Right ventricle myocardium inferior (tissue), 1 donor: ENCODE measurements at regions not wholly inside any gene's neighbourhood (a gene's known extent, or its start where the extent isn't known, plus 50 kb on each side); places are given as distances from the start of the nearest gene placed in this dataset.

Source experiments
- ATAC-seq: fragments of 200-7000 bp; cut with Tn5 transposase; one replicate; pipeline ENCODE4 v1.9.1; 2020; ENCODE audit warnings: mild to moderate bottlenecking, moderate library complexity
- DNase-seq: peaks from one replicate; pipeline ENCODE4 v3.0.0; 2021; ENCODE audit errors: missing footprints
- intact Hi-C: fragments of 100-400 bp; cut with DNase I; formaldehyde crosslinking; loops from one replicate; pipeline ENCODE4 v1.11.0; 2022
- donor health status: DM: no; HTN: yes; CAD: no; lungs with severe emphysema.

DNA sequence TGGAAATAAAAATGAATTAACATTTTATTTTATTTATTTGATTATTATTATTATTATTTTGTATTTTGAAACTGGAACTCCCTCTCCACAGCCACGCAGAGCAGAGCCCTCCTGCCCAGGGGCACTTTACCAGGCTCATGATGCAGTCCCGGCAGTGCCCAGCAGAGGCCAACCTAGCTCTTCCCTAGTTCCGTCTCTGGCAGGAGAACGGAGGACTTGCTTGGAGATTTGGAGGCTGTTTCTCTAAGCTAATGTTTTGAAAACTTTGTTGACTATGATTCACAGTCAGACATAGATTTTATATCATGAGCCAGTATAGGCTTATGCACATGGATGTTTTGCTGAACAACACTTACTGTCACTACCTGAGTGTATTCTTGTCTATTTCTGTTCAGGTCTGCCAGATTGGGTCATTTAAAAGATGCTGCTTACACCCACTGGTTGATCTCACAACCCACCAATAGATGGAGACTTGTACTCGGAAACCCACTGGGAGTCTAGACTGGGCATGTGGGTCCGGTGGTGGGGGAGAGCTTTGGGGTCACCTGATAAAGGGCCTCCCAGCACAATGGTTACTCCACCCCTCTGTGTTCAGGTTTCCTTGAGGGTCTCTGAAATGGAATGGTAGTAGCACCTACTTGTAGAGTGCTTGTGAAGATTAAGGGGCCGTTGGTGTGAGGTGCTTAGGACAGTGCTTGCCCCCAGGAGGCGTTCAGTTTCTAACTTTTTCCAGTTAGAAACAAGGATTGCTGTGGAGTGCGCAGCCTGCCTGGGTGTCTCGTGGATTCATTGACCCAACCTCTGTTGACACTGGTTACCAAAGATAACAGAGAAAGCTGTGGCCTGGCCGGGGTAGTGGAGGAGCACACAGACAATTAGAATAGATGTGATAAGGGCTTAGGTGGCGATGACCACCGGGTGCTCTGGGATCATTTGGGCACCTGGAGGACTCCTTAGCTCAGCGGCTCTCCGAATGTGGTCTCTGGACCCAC, 177.3 kb downstream of the HAUS1 start:
- peak; percentile 78 for DNase-seq
- ATAC-seq: peak; percentile 79
- intact Hi-C loops: loop anchor here (1.0 to 10.0 kb wide), 4 partner anchors 143 to 376 kb away; partner anchors contain the start of gene LOXHD1

GRCh38 chr18:46282177-46282570, 178.0 kb downstream of the HAUS1 start:
- DNase-seq: no peak
- ATAC-seq: no peak

GRCh38 chr18:46282646-46283045, 178.5 kb downstream of the HAUS1 start:
- ATAC-seq (no peak), DNase-seq (no peak)
- intact Hi-C loops: loop anchor here (5.0 to 10.0 kb wide), 2 partner anchors 142 to 375 kb away; partner anchors contain the start of gene LOXHD1

More at GRCh38 chr18:46282177-46282570, 178.0 kb downstream of the HAUS1 start:
- intact Hi-C loops: loop anchor here (5.0 to 10.0 kb wide), 2 partner anchors 143 to 375 kb away; partner anchors contain the start of gene LOXHD1

DNA sequence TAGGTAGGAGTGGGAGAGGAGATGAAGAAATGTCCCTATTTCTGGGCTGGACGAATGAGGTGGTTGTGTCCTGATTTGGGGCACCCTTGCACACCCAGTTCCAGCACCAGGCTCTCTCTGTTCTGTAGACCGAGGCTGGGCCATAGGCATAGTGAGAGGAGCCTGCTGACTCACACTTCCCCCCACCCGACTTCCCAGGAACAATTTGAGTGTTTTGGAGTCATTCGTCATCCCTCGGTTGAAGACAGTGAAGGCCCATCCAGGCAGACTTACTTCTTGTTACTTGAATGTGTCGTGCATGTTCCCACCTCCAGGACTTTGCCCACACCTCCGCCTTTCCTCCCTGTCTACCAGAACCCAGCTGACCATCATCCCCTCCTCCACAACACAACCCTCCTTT, 179.1 kb downstream of the HAUS1 start:
- DNase-seq: no peak
- intact Hi-C loops: loop anchor here (5.0 to 10.0 kb wide), 2 partner anchors 142 to 374 kb away; partner anchors contain the start of gene LOXHD1

DNA sequence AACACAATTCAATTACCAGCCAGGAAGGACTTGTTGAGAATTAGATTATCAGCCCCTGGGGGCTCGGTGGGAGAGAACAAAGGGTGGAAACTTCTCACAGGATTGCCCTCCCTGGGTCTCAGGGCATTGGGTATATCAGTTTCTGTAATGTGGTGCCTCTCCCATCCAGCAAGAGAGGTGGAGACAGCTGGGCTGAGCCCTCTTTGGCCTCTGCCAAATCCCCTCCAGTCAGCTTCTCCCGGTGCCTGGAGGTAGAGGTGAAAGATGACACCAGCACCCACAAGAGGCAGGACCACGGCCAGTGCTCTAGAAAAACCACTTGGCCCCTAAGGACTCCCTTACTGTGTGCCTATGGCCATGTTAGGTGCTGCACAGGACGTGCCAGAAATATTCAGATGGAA, 179.7 kb downstream of the HAUS1 start:
- intact Hi-C loops: loop anchor here (5.0 to 10.0 kb wide), 2 partner anchors 141 to 373 kb away; partner anchors contain the start of gene LOXHD1
- no peak for ATAC-seq
- DNase-seq: no peak

More for the DNA sequence above, 179.1 kb downstream of the HAUS1 start:
- ATAC-seq: no peak

GRCh38 chr18:46289463-46289862, 185.3 kb downstream of the HAUS1 start:
- DNase-seq (no peak), ATAC-seq (no peak)
- intact Hi-C loops: loop anchor here (10.0 kb wide), 1 partner anchor 135 kb away; no protein-coding TSS in a partner anchor

DNA sequence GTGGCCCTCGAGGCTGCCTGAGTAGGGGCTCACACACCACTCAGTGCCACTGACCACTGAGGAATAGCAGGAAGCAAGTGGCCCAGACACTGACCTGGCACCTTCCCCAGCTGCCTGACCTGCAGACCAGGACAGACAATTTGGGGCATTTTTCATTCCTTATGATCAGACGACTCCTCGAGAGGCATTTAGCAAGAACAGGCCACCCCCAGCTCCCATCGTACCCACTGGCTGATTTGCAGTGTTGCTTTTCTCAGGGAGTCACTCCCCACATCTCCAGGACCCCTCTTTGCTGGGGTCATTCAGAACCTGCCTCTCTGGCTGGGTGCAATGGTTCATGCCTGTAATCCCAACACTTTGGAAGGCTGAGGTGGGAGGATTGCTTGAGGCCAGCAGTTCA, 185.7 kb downstream of the HAUS1 start:
- no peak for ATAC-seq
- intact Hi-C loops: loop anchor here (10.0 kb wide), 1 partner anchor 135 kb away; no protein-coding TSS in a partner anchor

GRCh38 chr18:46290440-46291020, 186.3 kb downstream of the HAUS1 start:
- intact Hi-C loops: no loop called here
- DNase-seq (no peak), ATAC-seq (no peak)

More for the DNA sequence above, 185.7 kb downstream of the HAUS1 start:
- DNase-seq: no peak

DNA sequence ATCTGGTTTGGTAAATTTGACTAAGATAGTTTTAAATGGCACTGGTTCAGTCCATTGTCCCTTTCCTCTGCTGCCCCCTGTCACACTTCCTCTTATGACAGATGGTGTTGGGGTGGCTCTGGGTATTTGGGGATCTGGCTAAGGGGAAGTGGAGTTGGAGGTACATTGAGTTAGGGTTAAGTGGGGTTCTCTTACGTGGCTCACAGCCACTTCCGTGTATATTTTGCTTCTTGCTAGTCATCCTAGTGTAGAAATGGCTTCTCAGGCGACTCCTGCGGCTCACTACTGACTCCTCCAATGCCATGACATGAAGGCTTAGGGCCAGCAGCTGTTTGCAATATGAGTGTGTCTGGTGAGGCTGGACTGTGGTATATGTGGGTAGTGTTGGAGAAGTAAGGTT, 187.0 kb downstream of the HAUS1 start:
- intact Hi-C loops: no loop called here
- ATAC-seq (no peak), DNase-seq (no peak)

DNA sequence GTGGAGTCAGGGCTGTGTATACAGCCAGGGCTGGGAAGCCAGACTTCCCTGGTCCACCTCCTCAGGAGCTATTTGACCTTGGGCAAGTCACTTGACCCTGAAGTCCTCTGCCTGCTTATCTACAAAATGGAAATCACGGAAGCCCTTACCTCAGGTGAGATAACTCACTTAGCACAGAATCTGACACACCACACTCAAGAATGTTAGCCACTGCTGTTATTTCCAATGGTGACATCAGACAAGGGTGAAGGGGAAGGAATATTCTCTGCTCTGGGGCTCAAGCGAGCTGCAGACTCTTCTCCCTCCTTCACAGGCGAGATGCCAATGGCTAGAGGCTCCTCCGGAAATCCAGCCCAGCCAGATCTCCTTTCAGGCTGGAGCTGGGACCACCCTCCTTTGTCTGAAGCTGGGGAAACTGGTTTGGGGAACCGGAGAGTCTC, 189.6 kb downstream of the HAUS1 start:
- DNase-seq: no peak
- intact Hi-C loops: no loop called here
- no peak for ATAC-seq

DNA sequence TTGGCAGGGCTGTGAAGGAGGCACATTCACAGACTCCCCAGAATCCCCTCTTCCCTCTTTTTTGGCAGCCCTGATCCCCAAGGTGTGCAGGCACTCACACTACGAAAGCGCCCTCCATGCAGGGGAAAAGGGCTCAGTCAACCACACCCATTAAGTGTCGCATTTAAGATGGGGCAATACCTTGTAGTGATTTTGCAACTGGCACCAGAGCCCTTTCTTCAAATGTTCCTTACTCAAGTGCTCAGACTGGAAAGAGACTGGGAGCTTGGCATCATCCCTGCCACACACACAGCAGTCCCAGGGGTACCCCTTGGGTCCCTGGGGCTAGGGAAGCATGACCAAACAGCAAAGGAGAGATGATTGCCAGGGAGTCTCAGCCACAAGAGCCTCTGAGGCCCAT, 190.1 kb downstream of the HAUS1 start:
- intact Hi-C loops: no loop called here
- ATAC-seq (no peak), DNase-seq (no peak)

DNA sequence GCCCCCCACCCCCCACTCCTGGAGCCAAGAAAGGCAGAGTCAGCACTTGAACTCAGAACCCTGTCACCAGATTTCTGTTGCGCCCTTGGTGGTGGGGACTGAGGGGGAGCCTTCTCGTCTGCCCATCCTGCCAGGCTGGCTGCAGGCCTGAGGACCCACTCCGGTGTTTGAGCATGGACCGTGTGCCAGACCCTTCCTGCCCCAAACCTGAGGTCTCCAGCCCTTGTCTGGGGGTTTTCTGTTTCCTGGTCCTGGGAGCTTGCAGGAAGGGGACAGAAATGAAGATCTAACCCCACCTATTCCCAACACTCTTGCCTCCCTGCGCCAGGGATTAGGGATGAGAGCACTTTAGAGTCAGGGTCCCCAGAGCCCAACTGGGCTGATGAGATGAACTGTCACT, 190.6 kb downstream of the HAUS1 start:
- intact Hi-C loops: no loop called here
- ATAC-seq: no peak
- no peak for DNase-seq

DNA sequence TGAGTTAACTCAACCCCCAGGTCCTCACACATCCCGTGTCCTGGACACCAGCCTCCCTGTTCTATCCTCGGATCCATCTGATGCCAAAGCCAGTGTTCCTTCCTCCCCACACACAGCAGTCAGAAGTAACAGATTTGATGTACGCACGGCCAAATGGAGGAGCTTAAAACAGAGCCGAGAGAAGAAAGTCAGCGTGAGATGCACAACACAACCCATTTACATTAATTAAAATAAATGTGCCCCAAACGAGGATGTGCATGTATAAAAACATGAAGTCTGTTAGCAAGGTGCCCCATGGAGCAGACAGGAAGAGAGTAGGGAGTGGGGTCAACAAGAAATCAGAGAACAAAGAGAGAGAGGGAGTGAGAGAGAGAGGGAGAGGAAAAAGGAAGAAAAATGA, 191.2 kb downstream of the HAUS1 start:
- intact Hi-C loops: no loop called here
- no peak for ATAC-seq
- no peak for DNase-seq

DNA sequence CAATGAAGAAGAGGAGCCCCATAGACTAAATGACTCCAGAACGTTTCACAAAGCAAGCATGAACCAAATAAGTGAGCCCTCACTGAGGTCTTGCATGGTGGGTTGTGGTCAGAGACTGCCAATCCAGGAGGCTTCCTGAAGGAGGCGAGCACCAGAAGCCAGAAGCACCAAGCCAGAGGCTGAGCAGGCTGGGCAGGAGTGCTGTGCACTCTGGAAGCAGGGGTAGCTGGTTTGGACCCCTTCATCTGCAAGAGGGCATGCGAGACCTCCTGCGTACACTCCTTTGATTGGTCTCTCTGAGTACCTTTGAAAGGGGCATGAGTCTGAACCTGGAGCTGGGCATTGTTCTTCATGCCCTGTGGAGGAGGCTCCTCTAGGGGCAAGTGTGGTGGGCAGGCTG, 192.5 kb downstream of the HAUS1 start:
- no peak for DNase-seq
- intact Hi-C loops: no loop called here
- no peak for ATAC-seq

- no peak for ATAC-seq
- no peak for DNase-seq
- intact Hi-C loops: no loop called here
These were observed 192.9 kb downstream of the HAUS1 start for GRCh38 chr18:46297124-46297523.

DNA sequence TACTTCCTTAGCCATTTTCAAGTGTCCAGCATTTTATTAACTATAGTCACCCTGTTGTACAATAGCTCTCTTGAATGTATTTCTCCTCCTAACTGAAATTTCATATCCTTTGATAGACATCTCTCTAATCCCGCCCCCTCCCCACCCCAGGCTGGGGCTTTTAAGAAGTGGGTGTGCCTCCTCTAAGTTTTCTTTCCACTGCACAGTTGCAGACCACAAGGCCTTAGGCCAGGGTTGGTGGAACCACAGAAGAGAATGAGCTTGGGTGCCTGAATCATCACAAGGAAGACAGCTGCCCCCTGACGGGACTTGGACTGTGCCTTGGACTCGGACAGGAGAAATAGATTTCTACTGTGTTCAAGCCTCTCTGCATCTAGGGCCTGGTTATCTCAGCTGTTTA, 193.4 kb downstream of the HAUS1 start:
- no peak for DNase-seq
- no peak for ATAC-seq
- intact Hi-C loops: no loop called here

- ATAC-seq (no peak), DNase-seq (no peak)
- intact Hi-C loops: no loop called here
These were observed 194.3 kb downstream of the HAUS1 start for GRCh38 chr18:46298511-46298910.

GRCh38 chr18:46299465-46300008, 195.4 kb downstream of the HAUS1 start:
- no peak for ATAC-seq
- intact Hi-C loops: no loop called here
- DNase-seq: no peak

DNA sequence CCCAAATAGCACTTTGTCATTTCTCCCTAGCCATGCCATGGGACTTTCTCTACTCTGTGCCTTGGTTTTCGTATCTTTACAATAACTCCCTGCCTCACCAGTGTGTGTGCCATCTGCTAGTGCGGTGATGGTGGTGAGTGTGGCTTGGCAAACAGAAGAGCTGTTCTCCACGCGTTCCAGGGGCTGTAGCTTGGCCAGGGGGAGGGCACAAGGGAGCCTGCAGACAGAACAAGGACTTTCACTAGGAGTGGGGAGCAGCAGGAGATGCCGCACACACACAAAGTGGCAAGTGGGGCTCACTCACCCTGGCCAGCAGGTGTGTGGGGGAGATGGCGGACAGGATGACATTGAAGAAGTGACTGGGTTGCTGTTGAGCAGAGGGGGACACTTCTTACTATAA, 196.9 kb downstream of the HAUS1 start:
- DNase-seq (no peak), ATAC-seq (no peak)

More for the DNA sequence above, 196.9 kb downstream of the HAUS1 start:
- intact Hi-C loops: no loop called here
